ENCODE measurements at regions not wholly inside any gene's neighbourhood (a gene's known extent, or its start where the extent isn't known, plus 50 kb on each side); places are given as distances from the start of the nearest gene placed in this dataset.

DNA sequence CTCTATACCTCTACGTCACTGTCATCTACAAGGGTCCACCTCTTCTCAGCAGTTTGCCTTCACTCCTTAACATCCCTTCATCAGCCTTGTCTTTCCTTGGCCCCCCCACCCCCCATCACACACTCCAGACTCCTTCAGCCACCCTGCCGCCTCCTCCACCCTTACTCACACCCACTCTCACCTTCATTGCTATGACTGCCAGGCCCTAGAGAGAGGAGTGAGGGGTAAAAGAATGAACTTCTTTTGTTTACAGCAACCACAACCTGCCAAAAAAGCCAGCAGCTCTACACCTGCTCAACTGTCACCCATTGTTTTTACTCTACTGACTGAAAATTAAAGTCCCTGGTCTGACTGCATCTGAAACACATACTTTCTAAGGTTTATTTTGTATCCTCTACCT lies 112.8 kb downstream of the DUSP6 start:
- DNase-seq (ENCODE audit: low read depth) = no peak
- H3K4me3 ChIP-seq (ENCODE audit: low read depth, low read length) = no peak overlapping the region
- TF ChIP-seq, protein P1, sequence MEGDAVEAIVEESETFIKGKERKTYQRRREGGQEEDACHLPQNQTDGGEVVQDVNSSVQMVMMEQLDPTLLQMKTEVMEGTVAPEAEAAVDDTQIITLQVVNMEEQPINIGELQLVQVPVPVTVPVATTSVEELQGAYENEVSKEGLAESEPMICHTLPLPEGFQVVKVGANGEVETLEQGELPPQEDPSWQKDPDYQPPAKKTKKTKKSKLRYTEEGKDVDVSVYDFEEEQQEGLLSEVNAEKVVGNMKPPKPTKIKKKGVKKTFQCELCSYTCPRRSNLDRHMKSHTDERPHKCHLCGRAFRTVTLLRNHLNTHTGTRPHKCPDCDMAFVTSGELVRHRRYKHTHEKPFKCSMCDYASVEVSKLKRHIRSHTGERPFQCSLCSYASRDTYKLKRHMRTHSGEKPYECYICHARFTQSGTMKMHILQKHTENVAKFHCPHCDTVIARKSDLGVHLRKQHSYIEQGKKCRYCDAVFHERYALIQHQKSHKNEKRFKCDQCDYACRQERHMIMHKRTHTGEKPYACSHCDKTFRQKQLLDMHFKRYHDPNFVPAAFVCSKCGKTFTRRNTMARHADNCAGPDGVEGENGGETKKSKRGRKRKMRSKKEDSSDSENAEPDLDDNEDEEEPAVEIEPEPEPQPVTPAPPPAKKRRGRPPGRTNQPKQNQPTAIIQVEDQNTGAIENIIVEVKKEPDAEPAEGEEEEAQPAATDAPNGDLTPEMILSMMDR (conservative IDR thresholded peaks at IDR 0.05; ENCODE audit: low read depth, low read length) = no peak

GRCh38 chr12:89238593-89238992 lies 113.7 kb downstream of the DUSP6 start:
- DNase-seq (ENCODE audit: low read depth) = no peak
- H3K4me3 ChIP-seq (ENCODE audit: low read depth, low read length) = no peak overlapping the region
- TF ChIP-seq, protein P1 (conservative IDR thresholded peaks at IDR 0.05; ENCODE audit: low read depth, low read length) = no peak

GRCh38 chr12:89237763-89238162 lies 114.5 kb downstream of the DUSP6 start:
- H3K4me3 ChIP-seq (ENCODE audit: low read depth, low read length) = no peak overlapping the region
- no peak for DNase-seq (ENCODE audit: low read depth)
- TF ChIP-seq, protein P1 (conservative IDR thresholded peaks at IDR 0.05; ENCODE audit: low read depth, low read length) = no peak

DNA sequence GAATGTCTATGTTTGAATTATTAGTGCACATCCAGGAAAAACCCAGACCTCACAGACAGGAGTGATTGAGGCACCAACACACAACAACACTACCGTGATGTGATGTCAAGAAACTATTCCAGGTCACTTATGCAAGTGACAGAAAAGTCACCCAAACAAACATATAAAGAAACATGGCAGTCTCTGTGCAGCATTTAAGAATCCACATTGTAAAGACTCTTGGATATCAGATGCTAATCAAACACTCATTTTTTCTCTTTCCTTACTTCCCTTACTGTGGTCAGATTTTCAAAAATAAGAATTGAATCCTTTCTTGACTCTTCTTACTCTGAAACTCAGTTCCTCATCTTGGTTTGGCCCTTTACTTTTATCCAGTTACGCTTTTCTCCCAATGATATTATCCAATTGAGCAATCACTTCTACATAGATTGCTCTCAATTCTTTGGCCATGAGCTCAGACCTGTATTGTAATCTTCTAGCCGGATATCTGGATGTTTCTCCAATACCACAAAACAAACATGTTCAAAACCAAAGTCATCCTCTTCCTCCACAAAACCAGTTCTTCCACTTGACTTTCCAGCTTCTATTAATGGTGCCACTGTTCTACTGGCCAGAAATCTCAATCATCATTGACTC lies 115.4 kb downstream of the DUSP6 start:
- peak; percentile 73 for DNase-seq (ENCODE audit: low read depth)
- no peak overlapping the region for H3K4me3 ChIP-seq (ENCODE audit: low read depth, low read length)
- TF ChIP-seq, protein P1 (conservative IDR thresholded peaks at IDR 0.05; ENCODE audit: low read depth, low read length) = no peak

- no peak overlapping the region for H3K4me3 ChIP-seq (ENCODE audit: low read depth, low read length)
- DNase-seq (ENCODE audit: low read depth) = peak; percentile 57
- TF ChIP-seq, protein P1 (conservative IDR thresholded peaks at IDR 0.05; ENCODE audit: low read depth, low read length) = no peak
Observed at GRCh38 chr12:89236237-89236636, 116.1 kb downstream of the DUSP6 start.

DNA sequence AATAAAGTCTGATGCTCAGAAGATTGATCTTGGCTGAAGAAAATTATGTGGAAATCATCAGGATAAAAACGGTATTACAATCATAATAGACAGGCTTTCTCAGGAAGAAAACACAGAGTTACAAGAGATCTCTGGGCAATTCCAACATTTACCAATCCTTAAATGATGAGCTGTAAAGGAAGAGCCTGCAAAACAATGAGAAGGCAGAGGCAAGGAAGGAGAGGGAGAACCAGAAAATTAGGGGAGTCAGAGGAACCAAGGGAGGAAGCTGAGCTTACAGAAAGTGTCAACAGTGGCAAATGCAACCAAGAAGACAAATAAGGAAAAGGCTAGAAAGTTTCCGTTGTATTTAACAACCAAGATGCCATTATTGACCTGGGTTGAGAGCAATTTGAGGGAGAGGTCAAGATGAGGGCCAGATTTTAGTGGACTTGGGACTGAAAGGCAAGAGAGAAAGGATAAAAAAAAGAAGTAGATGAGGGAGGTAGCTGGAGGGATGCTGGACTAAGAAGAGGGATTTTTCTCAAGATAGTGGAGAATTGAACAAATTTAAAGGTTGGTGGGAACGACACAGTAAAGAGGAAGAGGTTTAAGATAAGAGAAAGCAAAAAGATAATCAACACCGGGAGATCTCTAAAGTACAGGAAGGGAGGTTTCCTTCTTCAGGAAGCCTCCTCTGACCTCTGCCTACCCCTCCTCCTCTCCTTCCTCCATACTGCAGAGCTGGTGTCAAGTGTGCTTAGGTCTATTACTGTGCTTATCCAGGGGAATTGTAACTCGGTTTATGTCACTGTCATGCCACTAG lies 116.9 kb downstream of the DUSP6 start:
- no peak overlapping the region for H3K4me3 ChIP-seq (ENCODE audit: low read depth, low read length)
- no peak for DNase-seq (ENCODE audit: low read depth)
- TF ChIP-seq, protein P1 (conservative IDR thresholded peaks at IDR 0.05; ENCODE audit: low read depth, low read length) = no peak
